Right lobe of liver (tissue), 4 donors: ENCODE measurements at regions not wholly inside any gene's neighbourhood (a gene's known extent, or its start where the extent isn't known, plus 50 kb on each side); places are given as distances from the start of the nearest gene placed in this dataset.

Experiments used
- CTCF ChIP-seq, 4 donors: fragments of 200-600 bp in 3 of 4; fragments of 450-650 bp in 1 of 4; IDR thresholded peaks; one replicate each; pipeline versions ENCODE4 v1.5.1 to v1.8.0; 2016 to 2022; ENCODE audit warnings: antibody characterized with exemption in 4 of 4, mild to moderate bottlenecking in 2 of 4
- POLR2A ChIP-seq: fragments of 450-650 bp; IDR thresholded peaks from one replicate; pipeline ENCODE4 v1.6.1; 2017; ENCODE audit warnings: antibody characterized with exemption, mild to moderate bottlenecking
- donor health status: DM: no; HTN: no; CAD: no.
- donor health status: DM: no; HTN: no; CAD: no.
- donor health status: DM: no; HTN: yes; CAD: no.

DNA sequence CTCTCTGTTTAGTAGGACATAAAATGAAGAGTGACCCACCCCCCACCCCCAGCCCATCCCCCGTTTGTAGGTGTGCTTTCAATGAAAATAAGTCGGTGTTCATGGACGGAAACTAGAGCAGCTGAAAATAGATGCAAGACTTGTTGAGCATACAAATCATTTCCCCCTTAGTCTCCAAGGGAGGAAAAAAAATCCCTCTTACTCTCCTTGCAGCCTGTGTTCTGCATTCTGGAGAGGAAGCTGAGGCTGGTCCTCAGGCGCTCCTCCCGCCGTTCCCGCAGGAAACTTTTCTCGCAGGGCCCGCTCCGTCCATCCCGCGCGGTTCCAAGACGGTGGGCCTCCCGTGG is 259.0 kb upstream of the E2F7 start:
- TF ChIP-seq CTCF (IDR thresholded peaks at IDR 0.05) (no peak), POLR2A (no peak)
